Activated naive CD4-positive, alpha-beta T cell treated with anti-CD3 and anti-CD28 coated beads, Interleukin-2, amount 50 U/mL, for 72 hours (primary cell): ENCODE measurements at regions not wholly inside any gene's neighbourhood (a gene's known extent, or its start where the extent isn't known, plus 50 kb on each side); places are given as distances from the start of the nearest gene placed in this dataset.

ENCODE experiments used
- ATAC-seq, 2 donors: fragments of 150-1000 bp; cut with Tn5 transposase; 2 replicates each; pipeline ENCODE4 v1.10.0; 2021; ENCODE audit warnings: mild to moderate bottlenecking in 2 of 2, moderate library complexity in 2 of 2
- DNase-seq, 2 donors: peaks; one replicate each; pipeline ENCODE4 v3.0.0; 2021 to 2022; ENCODE audit warnings: low spot score in 2 of 2
- H3K27ac Mint-ChIP-seq, 2 donors: one replicate each; pipeline ENCODE4 v1.8.0; 2022; ENCODE audit warnings: mild to moderate bottlenecking in 2 of 2, mixed read lengths in 2 of 2
- H3K36me3 Mint-ChIP-seq, 2 donors: one replicate each; pipeline ENCODE4 v1.8.0; 2022; ENCODE audit warnings: mixed read lengths in 2 of 2
- H3K9me3 Mint-ChIP-seq, 2 donors: one replicate each; pipeline ENCODE4 v1.8.0; 2022; ENCODE audit warnings: mixed read lengths in 2 of 2

DNA sequence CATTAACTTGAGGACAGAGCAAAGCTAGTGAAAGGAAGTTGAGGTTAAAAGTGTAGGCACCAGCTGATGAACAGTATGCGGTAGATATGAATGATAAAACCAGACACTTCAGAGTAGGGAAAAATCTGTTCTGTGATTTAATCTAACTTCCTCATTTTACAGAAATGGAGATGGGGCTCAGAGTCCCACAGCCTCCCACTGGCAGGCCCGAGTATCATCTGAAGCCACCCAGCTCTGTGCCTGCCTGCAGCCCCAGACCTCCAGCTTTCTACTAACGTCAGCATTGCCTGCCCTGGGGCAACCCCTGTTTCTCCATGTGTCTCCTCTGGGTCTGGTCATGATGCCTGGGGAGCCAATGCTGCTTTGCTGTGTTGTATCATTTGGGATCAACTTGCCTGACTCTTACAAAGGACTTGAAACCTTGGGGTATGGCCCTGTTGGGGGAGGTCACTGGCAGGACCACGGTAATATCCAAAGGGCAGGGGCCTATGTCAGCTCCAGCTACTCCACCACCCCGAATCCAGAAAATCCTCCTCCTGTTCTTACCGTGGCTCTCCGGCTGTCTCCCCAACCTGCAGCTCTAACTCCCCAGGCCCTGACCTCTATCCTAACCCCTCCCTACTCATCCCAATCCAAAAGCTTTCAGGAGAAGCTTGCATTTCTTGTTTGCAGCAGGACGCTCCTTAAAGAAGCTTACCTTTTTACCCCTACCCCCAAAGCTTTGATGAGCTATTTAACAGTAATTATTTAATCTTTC lies 56.2 kb upstream of the NPY start:
- peak overlapping the region; percentile 33 to 90 for H3K27ac Mint-ChIP-seq
- DNase-seq (no peak), ATAC-seq (peak; percentile 38 to 90)
- no peaks in the 10 kb centered on the region for H3K36me3 Mint-ChIP-seq
- H3K9me3 Mint-ChIP-seq: peaks cover 0 to 10% of the 10 kb centered on the region in 2 donors

DNA sequence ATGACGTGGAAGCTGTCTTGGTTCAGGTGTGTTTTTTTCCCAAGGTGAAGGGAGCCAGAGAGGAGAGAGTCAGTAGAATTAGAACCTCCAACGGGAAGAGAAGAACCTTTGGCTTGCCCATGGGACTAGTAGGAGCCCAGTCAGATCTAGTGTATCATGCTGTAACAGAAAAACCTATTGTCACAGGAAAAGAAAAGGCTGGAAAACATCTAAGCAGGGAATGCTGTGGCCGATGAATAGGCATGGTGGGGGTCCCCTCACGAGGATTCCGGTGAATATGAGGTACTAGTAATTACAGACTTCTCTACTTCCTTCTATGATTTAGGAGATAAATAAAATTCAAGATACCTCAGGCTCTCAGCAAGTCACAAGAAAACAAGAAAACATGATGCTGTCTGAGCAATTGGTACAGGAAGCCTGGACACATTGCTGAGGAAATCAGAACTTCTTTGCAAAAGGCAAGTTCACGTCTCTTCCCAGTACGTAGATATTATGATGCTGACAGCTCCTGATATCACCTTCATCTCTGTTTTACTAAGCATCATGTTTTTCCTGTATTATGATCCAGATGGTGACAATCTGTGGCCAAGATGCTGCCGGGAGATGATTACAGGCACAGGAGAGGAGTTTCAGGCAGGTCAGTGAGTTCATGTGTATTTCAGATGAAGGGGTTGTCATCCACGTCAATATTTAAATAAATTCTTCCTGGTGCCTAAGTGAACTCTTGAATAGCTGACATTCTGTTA lies 54.3 kb upstream of the NPY start:
- Mint-ChIP-seq H3K9me3 (peaks cover 0 to 4% of the 10 kb centered on the region in 2 donors), H3K27ac (no peak overlapping the region), H3K36me3 (no peaks in the 10 kb centered on the region)
- DNase-seq (no peak), ATAC-seq (no peak)

- no peaks in the 10 kb centered on the region for H3K36me3 Mint-ChIP-seq
- DNase-seq (no peak), ATAC-seq (no peak)
- no peak overlapping the region for H3K27ac Mint-ChIP-seq
- no peaks in the 10 kb centered on the region for H3K9me3 Mint-ChIP-seq
Observed at GRCh38 chr7:24231493-24231892, 52.5 kb upstream of the NPY start.

DNA sequence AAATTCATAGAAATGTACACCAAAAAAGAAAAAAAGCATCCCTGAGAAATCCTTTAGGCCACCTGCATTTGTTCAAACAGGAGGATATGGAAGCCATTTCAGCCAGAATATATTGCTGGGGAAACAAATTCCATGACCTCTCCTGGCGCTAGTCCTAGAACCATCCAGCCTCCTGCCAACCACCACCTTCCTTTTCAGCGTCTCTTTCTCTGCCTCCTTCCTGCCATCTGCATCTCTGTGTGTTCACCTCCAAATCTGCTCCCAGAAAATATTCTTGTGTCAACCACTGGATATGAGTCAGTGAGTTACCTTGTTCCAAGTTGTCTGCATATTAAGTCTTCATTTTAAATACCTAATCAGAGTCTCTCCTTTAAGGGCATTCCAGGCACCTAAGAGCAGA lies 50.6 kb upstream of the NPY start:
- no peak overlapping the region for H3K27ac Mint-ChIP-seq
- no peak for DNase-seq
- no peak for ATAC-seq
- no peaks in the 10 kb centered on the region for H3K36me3 Mint-ChIP-seq
- no peaks in the 10 kb centered on the region for H3K9me3 Mint-ChIP-seq
